ENCODE measurements at regions not wholly inside any gene's neighbourhood (a gene's known extent, or its start where the extent isn't known, plus 50 kb on each side); places are given as distances from the start of the nearest gene placed in this dataset.

- peak in 5 of 42 donors; percentile 2 to 21 (median 9) for DNase-seq
- intact Hi-C loops (cut with DNase I), result no loop called here
Measured at GRCh38 chr11:69376155-69377028, 82.4 kb downstream of the MYEOV start.

- intact Hi-C loops (cut with DNase I), result no loop called here
- DNase-seq, result peak in 7 of 42 donors; percentile 8 to 28 (median 14)
Measured at GRCh38 chr11:69377029-69377952, 83.3 kb downstream of the MYEOV start.

DNA sequence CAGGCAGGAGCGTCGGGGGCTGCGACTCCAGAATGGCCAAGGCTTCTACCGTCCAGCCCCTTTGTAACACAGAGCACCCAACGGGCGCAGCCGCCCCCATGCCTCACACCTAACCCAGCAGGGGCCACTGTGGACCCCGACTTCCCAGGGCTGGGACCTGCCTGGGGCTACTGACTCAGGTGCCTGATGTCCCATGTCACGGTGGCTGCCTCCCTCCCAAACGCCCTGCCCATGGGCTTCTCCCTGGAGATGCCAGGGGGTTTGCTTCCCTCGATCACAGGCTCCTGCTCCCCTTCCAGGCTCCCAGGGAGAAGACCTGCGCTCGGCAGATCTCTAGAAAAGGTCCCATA, 84.0 kb downstream of the MYEOV start:
- peak in 5 of 42 donors; percentile 2 to 25 (median 7) for DNase-seq
- intact Hi-C loops (cut with DNase I), result no loop called here

- intact Hi-C loops (cut with DNase I), result no loop called here
- DNase-seq, result peak in 8 of 42 donors; percentile 4 to 26 (median 9)
Measured at GRCh38 chr11:69378303-69379141, 84.6 kb downstream of the MYEOV start.

DNA sequence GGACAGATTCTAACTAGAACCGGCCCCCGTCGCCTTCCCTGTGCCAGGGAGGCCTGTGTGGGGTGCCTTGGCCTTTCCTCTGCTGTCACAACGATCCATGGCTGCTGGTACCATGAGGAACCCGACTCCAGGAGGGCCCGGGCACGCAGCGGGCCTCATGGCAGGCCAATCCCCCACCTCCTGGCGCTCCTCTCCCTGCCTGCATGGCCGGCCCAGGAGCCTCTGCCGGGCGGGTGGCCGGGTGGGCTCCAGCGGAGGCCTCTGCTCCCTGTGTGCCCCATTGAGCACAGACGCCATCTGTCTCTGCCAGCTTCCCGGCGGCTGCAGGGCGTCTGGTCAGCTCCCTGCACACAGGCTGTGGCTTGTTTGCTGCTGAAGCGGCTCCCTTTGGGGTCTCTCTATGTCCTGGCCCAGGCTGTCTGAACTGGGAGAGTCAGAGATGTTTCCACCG, 86.5 kb downstream of the MYEOV start:
- peak in 4 of 42 donors; percentile 17 to 27 (median 22) for DNase-seq
- intact Hi-C loops (cut with DNase I), result no loop called here

DNA sequence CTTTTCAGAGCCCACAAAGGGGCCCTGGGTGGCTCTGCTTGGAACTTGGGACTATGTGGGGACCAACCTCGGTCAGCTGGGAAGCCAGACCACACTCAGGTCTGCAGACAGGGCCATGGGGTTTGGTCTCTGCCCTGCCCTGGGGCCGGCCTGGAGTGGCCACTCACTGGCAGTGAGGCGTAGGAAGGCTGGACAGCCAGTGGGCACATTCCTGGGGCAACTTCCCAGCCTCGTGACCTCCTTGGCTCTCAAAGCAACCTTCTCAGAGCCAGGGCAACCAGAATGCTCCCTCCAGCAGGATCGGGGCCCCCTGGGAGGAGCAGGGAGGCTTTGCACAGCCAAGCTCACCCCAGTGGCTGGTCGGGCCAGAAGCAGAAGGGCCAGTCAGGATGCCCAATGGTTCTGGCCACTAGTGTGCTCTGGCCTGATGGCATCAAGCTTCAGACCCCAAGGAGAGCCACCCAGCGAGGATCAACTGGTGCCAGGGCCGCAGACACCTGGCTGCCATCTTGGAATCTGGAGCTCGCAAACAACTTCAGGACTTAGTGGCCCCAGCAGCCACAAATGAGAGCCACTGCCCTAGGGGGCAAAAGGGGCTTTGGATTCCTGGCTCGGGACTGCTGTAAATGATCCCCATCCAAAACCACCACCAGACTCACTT, 87.1 kb downstream of the MYEOV start:
- intact Hi-C loops (cut with DNase I), result no loop called here
- peak in 15 of 42 donors; percentile 13 to 59 (median 33) for DNase-seq

DNA sequence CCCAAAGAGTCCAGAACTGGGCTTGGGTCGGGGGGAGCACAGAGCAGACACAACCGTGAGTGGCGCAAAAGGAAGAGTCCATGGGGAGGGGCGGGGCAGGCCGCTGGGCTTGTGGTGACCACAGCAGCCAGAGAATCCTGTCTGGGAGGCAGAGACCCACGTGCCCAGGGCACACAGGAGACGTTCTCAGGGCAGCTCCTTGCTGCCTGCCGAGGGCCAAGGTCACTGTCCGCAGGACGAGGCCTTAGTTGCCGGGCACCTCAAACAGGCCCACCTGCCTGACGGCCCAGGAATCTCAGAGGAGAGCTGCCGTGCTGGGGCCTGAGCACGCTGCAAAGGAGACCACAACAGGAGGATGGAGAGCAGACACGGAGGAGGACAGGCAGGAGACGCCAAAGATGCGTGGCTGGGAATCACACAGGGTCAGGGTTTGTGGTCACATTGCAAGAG, 87.8 kb downstream of the MYEOV start:
- peak in 10 of 42 donors; percentile 11 to 54 (median 28) for DNase-seq
- intact Hi-C loops (cut with DNase I), result no loop called here

- intact Hi-C loops (cut with DNase I), result no loop called here
- DNase-seq, result peak in 22 of 42 donors; percentile 13 to 52 (median 30)
Measured at GRCh38 chr11:69382131-69383128, 88.5 kb downstream of the MYEOV start.

- peak in 5 of 42 donors; percentile 2 to 40 (median 8) for DNase-seq
Measured at GRCh38 chr11:69383372-69384250, 89.7 kb downstream of the MYEOV start.

DNA sequence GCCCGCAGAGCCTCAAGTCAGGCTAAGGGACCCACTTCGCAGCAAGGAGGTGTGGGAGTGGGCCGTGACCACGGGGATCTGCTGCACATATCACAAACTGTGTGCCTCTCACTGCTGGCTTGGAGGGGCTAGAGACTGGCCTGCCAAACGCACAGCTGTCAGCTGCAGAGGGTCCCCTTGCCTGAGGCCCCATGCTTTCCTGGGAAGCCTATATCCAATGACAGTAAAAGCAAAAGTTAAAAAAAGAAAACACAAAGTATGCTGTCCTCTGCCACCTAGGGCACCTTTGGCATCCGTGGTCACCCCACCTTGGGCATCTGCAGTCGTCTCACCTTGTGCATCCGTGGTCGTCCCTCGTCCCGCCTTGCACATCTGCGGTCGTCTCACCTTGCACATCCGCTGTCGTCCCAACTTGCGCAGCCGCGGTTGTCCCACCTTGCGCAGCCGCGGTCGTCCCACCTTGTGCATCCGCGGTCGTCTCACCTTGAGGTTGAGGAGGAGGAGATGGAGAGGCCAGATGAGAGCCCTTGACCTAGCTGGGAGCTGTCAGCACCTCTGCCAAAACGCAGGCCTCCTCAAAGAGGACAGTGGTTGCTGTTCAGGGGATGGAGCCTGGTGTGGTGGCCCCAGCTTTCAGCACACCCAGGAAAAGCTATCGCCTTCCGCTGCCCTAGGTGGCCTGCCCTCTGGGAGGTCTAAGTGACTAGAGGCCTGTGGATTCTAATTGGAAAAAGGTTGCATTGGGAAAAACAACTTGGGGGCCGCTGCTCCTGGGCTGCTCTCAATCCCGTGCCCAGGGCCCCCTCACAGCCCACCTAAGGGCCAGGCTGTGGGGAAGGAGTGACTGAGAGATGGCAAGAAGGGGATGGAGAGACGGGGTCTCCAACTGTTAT, 90.5 kb downstream of the MYEOV start:
- DNase-seq, result peak in 6 of 42 donors; percentile 3 to 39 (median 6)
- intact Hi-C loops (cut with DNase I), result no loop called here

More at GRCh38 chr11:69383372-69384250, 89.7 kb downstream of the MYEOV start:
- intact Hi-C loops (cut with DNase I), result no loop called here

GRCh38 chr11:69385144-69385820, 91.3 kb downstream of the MYEOV start:
- peak in 6 of 42 donors; percentile 2 to 30 (median 10) for DNase-seq
- intact Hi-C loops (cut with DNase I), result no loop called here

GRCh38 chr11:69385832-69386427, 92.0 kb downstream of the MYEOV start:
- DNase-seq, result peak in 7 of 42 donors; percentile 0 to 38 (median 7)
- intact Hi-C loops (cut with DNase I), result no loop called here

DNA sequence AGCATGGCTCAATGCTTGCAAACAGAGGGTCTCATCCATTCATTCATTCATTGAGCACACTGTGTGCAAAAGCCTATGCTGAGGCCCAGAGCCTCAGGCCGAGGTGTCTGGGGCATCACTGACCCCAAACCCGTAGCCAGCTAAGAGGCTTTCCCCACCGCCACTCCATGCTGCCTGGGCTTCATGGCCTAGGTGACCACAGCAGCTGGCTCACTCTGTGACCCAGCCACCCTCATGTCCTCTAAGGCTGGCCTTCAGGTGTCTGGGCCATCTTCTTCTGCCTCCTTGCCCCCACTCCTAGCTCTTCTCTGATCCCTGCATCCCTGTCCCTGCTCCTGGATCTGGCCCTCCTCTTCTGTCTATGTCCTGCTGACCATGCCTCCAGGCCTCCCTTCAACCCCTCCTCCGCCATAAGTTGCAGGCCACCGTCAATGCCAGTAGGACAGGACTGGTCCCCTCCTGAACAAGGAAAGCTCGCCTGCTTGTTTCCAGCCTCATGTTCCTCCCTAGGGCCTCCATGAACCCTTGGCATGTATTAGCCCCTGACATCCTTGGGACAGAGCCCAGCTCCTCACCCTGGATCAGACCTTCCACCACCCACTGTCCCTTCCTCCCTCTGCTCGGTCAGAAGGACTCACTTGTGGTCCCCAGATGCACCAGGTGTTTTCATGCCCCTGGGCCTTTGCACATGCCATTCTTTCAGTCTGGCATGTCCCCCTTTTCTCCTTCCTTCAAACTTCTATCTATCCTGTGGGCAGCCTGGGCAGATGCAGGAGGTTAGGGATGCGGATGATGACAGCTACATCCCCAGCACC, 92.8 kb downstream of the MYEOV start:
- DNase-seq, result peak in 5 of 42 donors; percentile 1 to 27 (median 8)
- intact Hi-C loops (cut with DNase I), result no loop called here
